Esophagus muscularis mucosa (tissue), 4 donors: ENCODE measurements at regions not wholly inside any gene's neighbourhood (a gene's known extent, or its start where the extent isn't known, plus 50 kb on each side); places are given as distances from the start of the nearest gene placed in this dataset.

Source experiments
- DNase-seq: peaks from one replicate; pipeline ENCODE4 v3.0.0-alpha.2; 2017; ENCODE audit errors: extremely low spot score
- H3K27ac ChIP-seq, 4 donors: fragments of 200-600 bp; sonication (generic); replicated peaks in 1 of 4; 1 replicate in 3 of 4; 2 replicates in 1 of 4; pipeline ENCODE4 v1.5.1; 2016 to 2019; ENCODE audit warnings: mild to moderate bottlenecking in 1 of 4
- H3K27me3 ChIP-seq, 4 donors: fragments of 200-600 bp; sonication (generic); one replicate each; pipeline versions ENCODE4 v1.5.1 to v1.6.0; 2016 to 2019
- H3K36me3 ChIP-seq, 4 donors: fragments of 200-600 bp; sonication (generic); one replicate each; pipeline ENCODE4 v1.5.1; 2016 to 2019
- H3K4me1 ChIP-seq, 4 donors: fragments of 200-600 bp; sonication (generic); one replicate each; pipeline ENCODE4 v1.5.1; 2016 to 2019
- H3K4me3 ChIP-seq, 4 donors: fragments of 200-600 bp; sonication (generic); 1 replicate in 2 of 4; 2 replicates in 2 of 4; pipeline ENCODE4 v1.5.1; 2016 to 2019; ENCODE audit warnings: mild to moderate bottlenecking in 4 of 4, moderate library complexity in 1 of 4
- H3K9me3 ChIP-seq, 4 donors: fragments of 200-600 bp; sonication (generic); 1 replicate in 3 of 4; 2 replicates in 1 of 4; pipeline ENCODE4 v1.5.1; 2016 to 2019
- CTCF ChIP-seq, 3 experiments: fragments of 200-600 bp in 2 of 3; fragments of 450-650 bp in 1 of 3; sonication (generic) in 2 of 3; IDR thresholded peaks; one replicate each; pipeline ENCODE4 v1.5.1; 2017 to 2019; ENCODE audit warnings: antibody characterized with exemption in 3 of 3, mild to moderate bottlenecking in 2 of 3, moderate library complexity in 1 of 3
- EP300 ChIP-seq: sonication (generic); formaldehyde crosslinking; IDR thresholded peaks from one replicate; pipeline ENCODE4 v1.6.1; 2017; ENCODE audit warnings: antibody characterized with exemption
- POLR2A ChIP-seq: fragments of 450-650 bp; IDR thresholded peaks from one replicate; pipeline ENCODE4 v1.6.1; 2017; ENCODE audit warnings: antibody characterized with exemption, moderate library complexity, mild to moderate bottlenecking, low read depth
- POLR2AphosphoS5 ChIP-seq, 2 donors: sonication (generic); formaldehyde crosslinking; IDR thresholded peaks; one replicate each; pipeline ENCODE4 v1.6.1; 2017; ENCODE audit warnings: antibody characterized with exemption in 2 of 2
- WGBS: methylation state at CpG from one replicate; pipeline ENCODE4 v1.1.5; 2018; 5-methylcytosine and 5-hydroxymethylcytosine counted together
- intact Hi-C: fragments of 100-400 bp; cut with DNase I; formaldehyde crosslinking; loops from one replicate; pipeline ENCODE4 v1.15.1; 2023

GRCh38 chr2:155645791-155646190, 686.7 kb downstream of the NR4A2 start:
- no peak for DNase-seq
- TF ChIP-seq EP300, result no peak
- no peak for TF ChIP-seq POLR2A
- no peak for TF ChIP-seq CTCF (IDR thresholded peaks at IDR 0.05)
- TF ChIP-seq POLR2AphosphoS5 (IDR thresholded peaks at IDR 0.05), result no peak
- no peak overlapping the region for H3K4me3 ChIP-seq
- H3K36me3 ChIP-seq, result no peaks in the 10 kb centered on the region
- H3K27me3 ChIP-seq, result no peaks in the 10 kb centered on the region
- intact Hi-C loops, result no loop called here
- no peaks in the 10 kb centered on the region for H3K4me1 ChIP-seq
- H3K27ac ChIP-seq, result no peak overlapping the region
- no peaks in the 10 kb centered on the region for H3K9me3 ChIP-seq

GRCh38 chr2:155643056-155643775, 689.3 kb downstream of the NR4A2 start:
- DNase-seq, result no peak
- 72% methylated on average over 2 of the region's 2 CpGs for WGBS
- H3K27me3 ChIP-seq, result no peaks in the 10 kb centered on the region
- H3K4me1 ChIP-seq, result no peaks in the 10 kb centered on the region
- H3K9me3 ChIP-seq, result no peaks in the 10 kb centered on the region
- no peaks in the 10 kb centered on the region for H3K36me3 ChIP-seq
- H3K27ac ChIP-seq, result no peak overlapping the region
- no peak overlapping the region for H3K4me3 ChIP-seq
- intact Hi-C loops, result no loop called here
- TF ChIP-seq CTCF (IDR thresholded peaks at IDR 0.05) (no peak), POLR2A (no peak), EP300 (no peak), POLR2AphosphoS5 (IDR thresholded peaks at IDR 0.05) (no peak)

- Histone ChIP-seq H3K27me3 (no peaks in the 10 kb centered on the region), H3K36me3 (no peaks in the 10 kb centered on the region), H3K27ac (no peak overlapping the region), H3K9me3 (no peaks in the 10 kb centered on the region), H3K4me3 (no peak overlapping the region), H3K4me1 (no peaks in the 10 kb centered on the region)
- intact Hi-C loops, result no loop called here
- WGBS, result 26% methylated on average over 4 of the region's 4 CpGs
- DNase-seq, result no peak
- no peak for TF ChIP-seq POLR2AphosphoS5 (IDR thresholded peaks at IDR 0.05)
- no peak for TF ChIP-seq CTCF (IDR thresholded peaks at IDR 0.05)
- no peak for TF ChIP-seq POLR2A
- TF ChIP-seq EP300, result no peak
Measured at GRCh38 chr2:155633887-155634570, 698.5 kb downstream of the NR4A2 start.

- WGBS, result 37% methylated on average over 4 of the region's 4 CpGs
- TF ChIP-seq POLR2AphosphoS5 (IDR thresholded peaks at IDR 0.05) (no peak), POLR2A (no peak), CTCF (IDR thresholded peaks at IDR 0.05) (no peak), EP300 (no peak)
- Histone ChIP-seq H3K27ac (no peak overlapping the region), H3K9me3 (no peaks in the 10 kb centered on the region), H3K4me3 (no peak overlapping the region), H3K4me1 (no peaks in the 10 kb centered on the region), H3K36me3 (no peaks in the 10 kb centered on the region), H3K27me3 (no peaks in the 10 kb centered on the region)
- DNase-seq, result no peak
- intact Hi-C loops, result no loop called here
Measured at GRCh38 chr2:155633060-155633839, 699.3 kb downstream of the NR4A2 start.
